ENCODE measurements at regions not wholly inside any gene's neighbourhood (a gene's known extent, or its start where the extent isn't known, plus 50 kb on each side); places are given as distances from the start of the nearest gene placed in this dataset.
"Not testable (repeated sequence)": the region's sequence is repeated elsewhere in the genome, so short reads cannot be mapped to it uniquely, and the experiment has no call there.

DNA sequence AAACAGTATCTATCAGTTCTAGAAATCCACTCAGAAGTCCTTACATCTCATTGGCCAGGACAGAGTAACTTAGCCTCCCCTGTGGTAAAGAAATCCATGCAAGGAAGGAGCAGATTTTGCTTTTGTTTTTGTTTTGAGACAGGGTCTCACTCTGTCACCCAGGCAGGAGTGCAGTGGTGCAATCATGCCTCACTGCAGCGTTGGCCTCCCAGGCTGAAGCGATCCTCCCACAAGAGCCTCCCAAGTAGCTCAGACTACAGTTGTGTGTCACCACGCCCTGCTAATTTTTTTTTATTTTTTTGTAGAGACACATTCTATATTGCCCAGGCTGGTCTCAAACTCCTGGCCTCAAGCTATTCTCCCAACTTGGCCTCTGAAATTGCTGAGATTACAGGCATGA lies 185.1 kb downstream of the NRP2 start:
- TF ChIP-seq, protein P1, sequence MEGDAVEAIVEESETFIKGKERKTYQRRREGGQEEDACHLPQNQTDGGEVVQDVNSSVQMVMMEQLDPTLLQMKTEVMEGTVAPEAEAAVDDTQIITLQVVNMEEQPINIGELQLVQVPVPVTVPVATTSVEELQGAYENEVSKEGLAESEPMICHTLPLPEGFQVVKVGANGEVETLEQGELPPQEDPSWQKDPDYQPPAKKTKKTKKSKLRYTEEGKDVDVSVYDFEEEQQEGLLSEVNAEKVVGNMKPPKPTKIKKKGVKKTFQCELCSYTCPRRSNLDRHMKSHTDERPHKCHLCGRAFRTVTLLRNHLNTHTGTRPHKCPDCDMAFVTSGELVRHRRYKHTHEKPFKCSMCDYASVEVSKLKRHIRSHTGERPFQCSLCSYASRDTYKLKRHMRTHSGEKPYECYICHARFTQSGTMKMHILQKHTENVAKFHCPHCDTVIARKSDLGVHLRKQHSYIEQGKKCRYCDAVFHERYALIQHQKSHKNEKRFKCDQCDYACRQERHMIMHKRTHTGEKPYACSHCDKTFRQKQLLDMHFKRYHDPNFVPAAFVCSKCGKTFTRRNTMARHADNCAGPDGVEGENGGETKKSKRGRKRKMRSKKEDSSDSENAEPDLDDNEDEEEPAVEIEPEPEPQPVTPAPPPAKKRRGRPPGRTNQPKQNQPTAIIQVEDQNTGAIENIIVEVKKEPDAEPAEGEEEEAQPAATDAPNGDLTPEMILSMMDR (IDR thresholded peaks at IDR 0.05), result no peak
- no peak for TF ChIP-seq POLR2A (IDR thresholded peaks at IDR 0.05)
- Histone ChIP-seq H3K27ac (no peak overlapping the region), H3K27me3 (no peaks in the 10 kb centered on the region), H3K36me3 (no peaks in the 10 kb centered on the region), H3K9me3 (no peaks in the 10 kb centered on the region), H3K4me1 (no peaks in the 10 kb centered on the region), H3K4me3 (no peak overlapping the region)
- no peak for DNase-seq
- intact Hi-C loops (cut with DNase I; ENCODE audit: low total_unique reads), result no loop called here

DNA sequence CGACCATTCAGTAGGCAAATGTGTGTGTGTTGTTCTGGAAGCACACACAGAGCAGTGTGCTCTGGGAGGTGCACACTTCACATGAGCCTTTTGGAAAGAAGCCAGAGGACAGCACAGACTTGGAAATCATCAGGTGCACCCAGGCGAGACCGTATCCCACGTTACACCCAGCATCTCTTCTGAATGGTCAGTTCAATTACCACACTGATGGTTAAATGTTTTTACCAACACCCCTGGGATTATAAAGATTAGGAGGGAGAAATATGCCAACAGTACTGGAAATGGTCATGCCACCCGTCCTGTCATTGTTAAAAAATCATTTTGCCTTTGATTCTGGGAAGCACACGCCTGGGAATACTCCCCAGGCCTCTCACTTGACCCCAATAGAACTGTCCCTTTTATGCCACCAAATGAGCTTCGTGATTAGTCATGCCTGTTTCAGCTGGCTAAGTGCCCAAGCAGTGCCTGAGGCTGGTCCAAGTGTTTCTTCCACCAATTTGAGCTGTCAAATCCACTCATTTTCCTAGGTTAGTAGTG lies 183.7 kb downstream of the NRP2 start:
- intact Hi-C loops (cut with DNase I; ENCODE audit: low total_unique reads), result no loop called here
- peak overlapping the region in 1 of 2 donors; percentile 64 for H3K27ac ChIP-seq
- no peak for DNase-seq
- no peaks in the 10 kb centered on the region for H3K36me3 ChIP-seq
- no peaks in the 10 kb centered on the region for H3K9me3 ChIP-seq
- H3K4me3 ChIP-seq, result no peak overlapping the region
- no peaks in the 10 kb centered on the region for H3K4me1 ChIP-seq
- no peaks in the 10 kb centered on the region for H3K27me3 ChIP-seq
- TF ChIP-seq, protein P1 (IDR thresholded peaks at IDR 0.05), result no peak
- no peak for TF ChIP-seq POLR2A (IDR thresholded peaks at IDR 0.05)

DNA sequence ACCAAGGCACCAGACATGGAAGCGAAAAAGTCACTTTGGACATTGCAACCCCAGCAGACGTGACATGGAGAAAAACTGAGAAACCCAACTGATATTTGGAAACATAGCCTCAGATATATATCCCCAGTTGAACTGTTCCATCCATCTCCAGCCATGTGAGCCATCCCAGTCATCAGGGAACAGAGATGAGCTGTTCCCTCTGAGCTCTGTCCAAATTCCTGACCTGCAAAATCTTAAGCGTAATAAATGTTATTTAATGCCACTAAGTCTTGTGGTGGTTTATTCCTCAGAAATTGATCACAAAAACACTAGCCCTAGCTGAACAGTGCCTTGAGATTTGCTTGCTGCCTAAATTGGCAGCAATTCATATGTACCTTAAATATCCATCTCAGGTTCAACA lies 182.8 kb downstream of the NRP2 start:
- no peaks in the 10 kb centered on the region for H3K9me3 ChIP-seq
- no peaks in the 10 kb centered on the region for H3K4me1 ChIP-seq
- intact Hi-C loops (cut with DNase I; ENCODE audit: low total_unique reads), result no loop called here
- TF ChIP-seq, protein P1 (IDR thresholded peaks at IDR 0.05), result no peak
- no peak for TF ChIP-seq POLR2A (IDR thresholded peaks at IDR 0.05)
- H3K27ac ChIP-seq, result peak overlapping the region in 1 of 2 donors; percentile 64
- no peak for DNase-seq
- H3K27me3 ChIP-seq, result no peaks in the 10 kb centered on the region
- H3K4me3 ChIP-seq, result no peak overlapping the region
- H3K36me3 ChIP-seq, result no peaks in the 10 kb centered on the region

DNA sequence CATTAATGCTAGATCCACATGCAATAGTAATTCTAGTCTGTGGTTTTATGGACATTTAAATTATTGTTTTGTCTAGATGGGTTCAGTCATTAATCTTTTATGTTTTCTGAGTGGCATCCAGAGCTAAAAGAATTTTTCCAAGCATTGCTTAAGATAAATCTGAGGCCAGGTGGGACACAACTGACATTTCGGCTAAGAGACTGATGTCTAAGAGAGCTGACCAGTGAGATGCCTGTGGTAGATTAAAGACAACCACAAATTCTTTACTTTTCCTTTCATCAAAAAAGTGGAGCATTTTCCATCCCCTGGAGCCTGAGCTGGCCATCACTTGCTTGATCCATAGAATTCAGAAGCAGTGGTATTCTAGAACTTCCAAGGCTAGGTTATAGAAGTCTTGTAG lies 182.2 kb downstream of the NRP2 start:
- Histone ChIP-seq H3K27ac (peak overlapping the region in 1 of 2 donors; percentile 64), H3K4me3 (no peak overlapping the region), H3K4me1 (no peaks in the 10 kb centered on the region), H3K27me3 (no peaks in the 10 kb centered on the region), H3K36me3 (no peaks in the 10 kb centered on the region), H3K9me3 (no peaks in the 10 kb centered on the region)
- TF ChIP-seq POLR2A (IDR thresholded peaks at IDR 0.05), result no peak
- TF ChIP-seq, protein P1 (IDR thresholded peaks at IDR 0.05), result no peak
- DNase-seq, result no peak
- intact Hi-C loops (cut with DNase I; ENCODE audit: low total_unique reads), result no loop called here

DNA sequence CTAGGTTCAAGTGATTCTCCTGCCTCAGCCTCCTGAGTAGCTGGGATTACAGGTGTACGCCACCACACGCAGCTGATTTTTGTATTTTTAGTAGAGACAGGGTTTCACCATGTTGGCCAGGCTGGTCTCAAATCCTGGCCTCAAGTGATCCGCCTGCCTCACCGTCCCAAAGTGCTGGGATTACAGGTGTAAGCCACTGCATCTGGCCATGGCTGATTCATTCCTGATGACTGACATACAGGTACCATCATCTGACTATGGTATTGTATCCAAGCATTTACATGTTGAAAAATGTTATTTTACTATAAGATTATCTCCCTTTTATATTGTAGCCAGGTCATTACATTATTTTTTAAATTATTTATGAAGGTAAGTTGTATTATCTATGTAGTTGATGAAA lies 180.5 kb downstream of the NRP2 start:
- intact Hi-C loops (cut with DNase I; ENCODE audit: low total_unique reads); H3K36me3 ChIP-seq; H3K4me1 ChIP-seq; H3K9me3 ChIP-seq; DNase-seq; H3K4me3 ChIP-seq; H3K27me3 ChIP-seq; H3K27ac ChIP-seq: not testable (repeated sequence)

DNA sequence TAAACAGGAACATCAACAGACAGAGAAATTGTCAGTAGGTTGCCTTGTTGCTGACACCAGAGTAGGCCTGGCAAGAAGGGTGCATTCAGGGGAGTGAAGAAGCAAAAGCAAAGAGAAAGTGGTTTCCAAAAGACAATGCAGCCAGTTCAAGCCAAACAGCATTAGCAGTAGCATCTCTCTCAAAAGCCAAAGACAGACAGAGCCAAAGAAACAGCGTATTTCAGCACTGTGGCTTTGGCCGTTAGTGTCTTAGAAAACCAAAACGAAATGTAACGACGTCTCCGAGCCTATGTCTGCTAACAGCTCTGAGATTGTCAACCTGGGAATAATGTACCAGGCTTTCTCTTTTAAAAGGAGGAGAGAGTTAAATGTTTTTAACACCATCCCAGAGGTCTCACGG lies 178.6 kb downstream of the NRP2 start:
- no peak for DNase-seq
- intact Hi-C loops (cut with DNase I; ENCODE audit: low total_unique reads), result no loop called here
- Histone ChIP-seq H3K27ac (peak overlapping the region; percentile 52 to 82), H3K4me1 (no peaks in the 10 kb centered on the region), H3K9me3 (no peaks in the 10 kb centered on the region), H3K27me3 (no peaks in the 10 kb centered on the region), H3K4me3 (no peak overlapping the region), H3K36me3 (no peaks in the 10 kb centered on the region)
- TF ChIP-seq, protein P1 (IDR thresholded peaks at IDR 0.05), result no peak
- no peak for TF ChIP-seq POLR2A (IDR thresholded peaks at IDR 0.05)

All from uterus (tissue), 3 donors.